OCI-LY7 (cell line): ENCODE measurements at regions not wholly inside any gene's neighbourhood (a gene's known extent, or its start where the extent isn't known, plus 50 kb on each side); places are given as distances from the start of the nearest gene placed in this dataset.
"Not testable (repeated sequence)": the region's sequence is repeated elsewhere in the genome, so short reads cannot be mapped to it uniquely, and the experiment has no call there.

Experiments
- CTCF ChIP-seq: fragments of 200-600 bp; sonication (generic); conservative IDR thresholded peaks from 2 replicates; pipeline ENCODE4 v1.5.1; 2014; ENCODE audit warnings: mild to moderate bottlenecking, antibody characterized with exemption, low read length, moderate library complexity, mixed read lengths
- EZH2phosphoT487 ChIP-seq: fragments of 200-600 bp; sonication (generic); IDR thresholded peaks from 2 replicates; pipeline ENCODE4 v1.6.1; 2018; ENCODE audit warnings: low read depth, borderline replicate concordance, mild to moderate bottlenecking, mixed run types, antibody characterized with exemption, low read length, moderate library complexity, mixed read lengths

DNA sequence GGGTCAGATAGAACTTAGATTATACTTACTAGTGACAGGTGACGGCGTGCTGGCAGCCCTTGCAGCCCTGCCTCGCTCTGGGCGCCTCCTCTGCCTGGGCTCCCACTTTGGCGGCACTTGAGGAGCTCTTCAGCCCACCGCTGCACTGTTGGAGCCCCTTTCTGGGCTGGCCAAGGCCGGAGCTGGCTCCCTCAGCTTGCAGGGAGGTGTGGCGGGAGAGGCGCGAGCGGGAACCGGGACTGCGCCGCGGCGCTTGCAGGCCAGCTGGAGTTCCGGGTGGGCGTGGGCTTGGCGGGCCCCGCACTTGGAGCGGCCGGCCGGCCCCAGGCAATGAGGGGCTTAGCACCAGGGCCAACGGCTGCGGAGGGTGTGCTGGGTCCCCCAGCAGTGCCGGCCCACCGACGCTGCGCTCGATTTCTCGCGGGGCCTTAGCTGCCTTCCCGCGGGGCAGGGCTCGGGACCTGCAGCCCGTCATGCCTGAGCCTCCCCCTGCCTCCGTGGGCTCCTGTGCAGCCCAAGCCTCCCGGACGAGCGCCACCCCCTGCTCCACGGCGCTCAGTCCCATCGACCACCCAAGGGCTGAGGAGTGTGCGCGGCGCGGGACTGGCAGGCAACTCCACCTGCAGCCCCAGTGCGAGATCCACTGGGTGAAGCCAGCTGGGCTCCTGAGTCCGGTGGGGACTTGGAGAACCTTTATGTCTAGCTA is 320.8 kb upstream of the DEPDC1 start:
- TF ChIP-seq CTCF, EZH2phosphoT487: not testable (repeated sequence)
